HG03571 (cell line): ENCODE measurements at regions not wholly inside any gene's neighbourhood (a gene's known extent, or its start where the extent isn't known, plus 50 kb on each side); places are given as distances from the start of the nearest gene placed in this dataset.
"Not testable (repeated sequence)": the region's sequence is repeated elsewhere in the genome, so short reads cannot be mapped to it uniquely, and the experiment has no call there.

Source experiments
- ATAC-seq: cut with Tn5 transposase; IDR thresholded peaks from one replicate; pipeline ENCODE4 v1.9.1; 2021; ENCODE audit not compliant: unreplicated experiment

GRCh38 chr11:49499117-49499516 lies 290.7 kb upstream of the FOLH1 start:
- ATAC-seq: no peak

GRCh38 chr11:49505231-49505630 lies 296.8 kb upstream of the FOLH1 start:
- ATAC-seq: no peak

- ATAC-seq: peak; percentile 72
These were observed 317.9 kb upstream of the FOLH1 start for GRCh38 chr11:49526240-49526829.

GRCh38 chr11:49533204-49533603 lies 324.8 kb upstream of the FOLH1 start:
- no peak for ATAC-seq

GRCh38 chr11:49538927-49539326 lies 330.5 kb upstream of the FOLH1 start:
- ATAC-seq: not testable (repeated sequence)

GRCh38 chr11:49558261-49558847 lies 350.0 kb upstream of the FOLH1 start:
- ATAC-seq: not testable (repeated sequence)

- not testable (repeated sequence) for ATAC-seq
These were observed 352.2 kb upstream of the FOLH1 start for GRCh38 chr11:49560593-49560992.

- ATAC-seq: not testable (repeated sequence)
These were observed 353.0 kb upstream of the FOLH1 start for GRCh38 chr11:49561240-49561880.

GRCh38 chr11:49562262-49562661 lies 353.9 kb upstream of the FOLH1 start:
- not testable (repeated sequence) for ATAC-seq

- ATAC-seq: not testable (repeated sequence)
These were observed 371.1 kb upstream of the FOLH1 start for GRCh38 chr11:49579492-49579891.

- ATAC-seq: not testable (repeated sequence)
These were observed 366.7 kb upstream of the OR4C13 start for GRCh38 chr11:49585495-49585894.

GRCh38 chr11:49608892-49609291 lies 343.3 kb upstream of the OR4C13 start:
- ATAC-seq: not testable (repeated sequence)

GRCh38 chr11:49623872-49624271 lies 328.3 kb upstream of the OR4C13 start:
- ATAC-seq: not testable (repeated sequence)

GRCh38 chr11:49670705-49671104 lies 281.5 kb upstream of the OR4C13 start:
- ATAC-seq: not testable (repeated sequence)

GRCh38 chr11:49702121-49702520 lies 250.1 kb upstream of the OR4C13 start:
- not testable (repeated sequence) for ATAC-seq

- not testable (repeated sequence) for ATAC-seq
These were observed 201.7 kb upstream of the OR4C13 start for GRCh38 chr11:49750447-49750846.

- not testable (repeated sequence) for ATAC-seq
These were observed 201.2 kb upstream of the OR4C13 start for GRCh38 chr11:49750960-49751359.

- ATAC-seq: not testable (repeated sequence)
These were observed 171.4 kb upstream of the OR4C13 start for GRCh38 chr11:49780791-49781190.

GRCh38 chr11:49782000-49782399 lies 170.2 kb upstream of the OR4C13 start:
- not testable (repeated sequence) for ATAC-seq

- ATAC-seq: not testable (repeated sequence)
These were observed 168.3 kb upstream of the OR4C13 start for GRCh38 chr11:49783841-49784240.

GRCh38 chr11:49789787-49790186 lies 162.4 kb upstream of the OR4C13 start:
- not testable (repeated sequence) for ATAC-seq

GRCh38 chr11:49798206-49798837 lies 153.9 kb upstream of the OR4C13 start:
- not testable (repeated sequence) for ATAC-seq
